SK-N-SH treated with all-trans-retinoic acid at 6 μM for 48 hours (cell line): ENCODE measurements at regions not wholly inside any gene's neighbourhood (a gene's known extent, or its start where the extent isn't known, plus 50 kb on each side); places are given as distances from the start of the nearest gene placed in this dataset.

Source experiments
- ATAC-seq: fragments of 200-7000 bp; cut with Tn5 transposase; 3 replicates; pipeline ENCODE4 v1.9.1; 2020; ENCODE audit warnings: mild to moderate bottlenecking, moderate library complexity
- ARNTL ChIP-seq: fragments of 450-650 bp; formaldehyde crosslinking; IDR thresholded peaks from 2 replicates; pipeline ENCODE4 v1.5.0; 2020; ENCODE audit warnings: low read depth, mild to moderate bottlenecking, moderate library complexity, borderline replicate concordance
- BACH2 ChIP-seq: fragments of 250-450 bp; sonication (Bioruptor Pico); IDR thresholded peaks from 2 replicates; pipeline ENCODE4 v1.9.0; 2021; ENCODE audit warnings: mild to moderate bottlenecking, borderline replicate concordance
- CREB5 ChIP-seq: fragments of 250-450 bp; sonication (Bioruptor Pico); IDR thresholded peaks from 2 replicates; pipeline ENCODE4 v1.5.1; 2020; ENCODE audit warnings: low read depth, mild to moderate bottlenecking, moderate library complexity
- CSDC2 ChIP-seq: fragments of 250-450 bp; sonication (Bioruptor Pico); IDR thresholded peaks from 2 replicates; pipeline ENCODE4 v1.5.0; 2020; ENCODE audit warnings: mild to moderate bottlenecking, moderate library complexity
- CSRNP3 ChIP-seq: fragments of 250-450 bp; sonication (Bioruptor Pico); IDR thresholded peaks from 2 replicates; pipeline ENCODE4 v1.5.1; 2021; ENCODE audit warnings: mild to moderate bottlenecking, moderate library complexity
- GLIS3 ChIP-seq: fragments of 250-450 bp; sonication (Bioruptor Pico); IDR thresholded peaks from 2 replicates; pipeline ENCODE4 v1.5.0; 2020; ENCODE audit warnings: mild to moderate bottlenecking, moderate library complexity
- ISL1 ChIP-seq: fragments of 250-450 bp; sonication (Bioruptor Pico); IDR thresholded peaks from 2 replicates; pipeline ENCODE4 v2.1.2; 2022; ENCODE audit warnings: mild to moderate bottlenecking, moderate library complexity
- OSR1 ChIP-seq: fragments of 250-450 bp; sonication (Bioruptor Pico); IDR thresholded peaks from 2 replicates; pipeline ENCODE4 v1.8.0; 2022; ENCODE audit warnings: moderate library complexity, mild to moderate bottlenecking, inconsistent platforms
- PATZ1 ChIP-seq: fragments of 250-450 bp; sonication (Bioruptor Pico); IDR thresholded peaks from 2 replicates; pipeline ENCODE4 v1.8.0; 2020; ENCODE audit warnings: mild to moderate bottlenecking, moderate library complexity, borderline replicate concordance
- PPARA ChIP-seq: fragments of 250-450 bp; sonication (Bioruptor Pico); IDR thresholded peaks from 2 replicates; pipeline ENCODE4 v1.5.0; 2020; ENCODE audit warnings: mild to moderate bottlenecking, borderline replicate concordance
- RARB ChIP-seq: fragments of 250-450 bp; sonication (Bioruptor Pico); IDR thresholded peaks from 2 replicates; pipeline ENCODE4 v1.8.0; 2021; ENCODE audit warnings: mild to moderate bottlenecking, moderate library complexity
- SNAI2 ChIP-seq: fragments of 250-450 bp; sonication (Bioruptor Pico); IDR thresholded peaks from 2 replicates; pipeline ENCODE4 v1.5.0; 2020; ENCODE audit warnings: mild to moderate bottlenecking, moderate library complexity
- TOX ChIP-seq: fragments of 250-450 bp; sonication (Bioruptor Pico); IDR thresholded peaks from 2 replicates; pipeline ENCODE4 v1.8.0; 2021; ENCODE audit warnings: mild to moderate bottlenecking, moderate library complexity, borderline replicate concordance
- ZC3H10 ChIP-seq: fragments of 250-450 bp; sonication (Bioruptor Pico); IDR thresholded peaks from 2 replicates; pipeline ENCODE4 v1.5.1; 2021; ENCODE audit warnings: mild to moderate bottlenecking, moderate library complexity
- ZFP3 ChIP-seq: fragments of 250-450 bp; sonication (Bioruptor Pico); IDR thresholded peaks from 2 replicates; pipeline ENCODE4 v1.5.0; 2020; ENCODE audit warnings: mild to moderate bottlenecking, moderate library complexity
- ZFP30 ChIP-seq: fragments of 450-650 bp; formaldehyde crosslinking; IDR thresholded peaks from 2 replicates; pipeline ENCODE4 v1.5.0; 2022; ENCODE audit warnings: mild to moderate bottlenecking, moderate library complexity
- ZNF70 ChIP-seq: fragments of 450-650 bp; formaldehyde crosslinking; IDR thresholded peaks from 2 replicates; pipeline ENCODE4 v1.5.0; 2020; ENCODE audit warnings: mild to moderate bottlenecking, moderate library complexity
- ZNF8 ChIP-seq: fragments of 450-650 bp; formaldehyde crosslinking; IDR thresholded peaks from 2 replicates; pipeline ENCODE4 v1.5.0; 2020; ENCODE audit warnings: mild to moderate bottlenecking, moderate library complexity
- TF ChIP-seq, protein P1 (sequence below): fragments of 250-450 bp; sonication (Bioruptor Pico); IDR thresholded peaks from 2 replicates; pipeline ENCODE4 v1.5.0; 2020; ENCODE audit warnings: mild to moderate bottlenecking, moderate library complexity
- TF ChIP-seq, protein P2 (sequence below): fragments of 250-450 bp; sonication (Bioruptor Pico); IDR thresholded peaks from 2 replicates; pipeline ENCODE4 v1.8.0; 2021; ENCODE audit warnings: low read depth, mild to moderate bottlenecking, moderate library complexity, borderline replicate concordance

DNA sequence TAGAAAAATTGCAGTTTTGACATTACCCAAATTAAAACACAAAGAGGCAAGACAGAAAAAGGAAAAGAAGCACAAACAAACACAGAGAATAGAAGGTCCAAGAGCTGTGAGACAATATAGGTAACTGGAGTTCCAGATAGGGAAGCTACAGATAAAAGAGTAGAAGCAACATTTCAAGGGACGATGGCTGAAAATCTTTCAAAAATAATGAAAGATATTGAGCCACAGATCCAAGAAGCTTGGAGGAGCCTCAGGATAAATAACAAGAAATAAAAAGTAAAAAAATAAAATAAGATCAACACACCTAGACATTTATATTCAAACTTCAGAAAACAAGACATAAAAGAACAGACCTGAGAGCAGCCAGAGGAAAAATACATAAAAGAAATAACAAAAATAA is 164.9 kb downstream of the FNDC1 start:
- no peak for ATAC-seq
- TF ChIP-seq ZNF70 (CRISPR knock-in tag) (no peak), SNAI2 (CRISPR knock-in tag) (no peak), TOX (CRISPR knock-in tag) (no peak), CSRNP3 (CRISPR knock-in tag) (no peak), PPARA (CRISPR knock-in tag) (no peak), GLIS3 (CRISPR knock-in tag) (no peak), ARNTL (CRISPR knock-in tag) (no peak), ZC3H10 (CRISPR knock-in tag) (no peak), PATZ1 (CRISPR knock-in tag) (no peak)
- TF ChIP-seq, protein P1, sequence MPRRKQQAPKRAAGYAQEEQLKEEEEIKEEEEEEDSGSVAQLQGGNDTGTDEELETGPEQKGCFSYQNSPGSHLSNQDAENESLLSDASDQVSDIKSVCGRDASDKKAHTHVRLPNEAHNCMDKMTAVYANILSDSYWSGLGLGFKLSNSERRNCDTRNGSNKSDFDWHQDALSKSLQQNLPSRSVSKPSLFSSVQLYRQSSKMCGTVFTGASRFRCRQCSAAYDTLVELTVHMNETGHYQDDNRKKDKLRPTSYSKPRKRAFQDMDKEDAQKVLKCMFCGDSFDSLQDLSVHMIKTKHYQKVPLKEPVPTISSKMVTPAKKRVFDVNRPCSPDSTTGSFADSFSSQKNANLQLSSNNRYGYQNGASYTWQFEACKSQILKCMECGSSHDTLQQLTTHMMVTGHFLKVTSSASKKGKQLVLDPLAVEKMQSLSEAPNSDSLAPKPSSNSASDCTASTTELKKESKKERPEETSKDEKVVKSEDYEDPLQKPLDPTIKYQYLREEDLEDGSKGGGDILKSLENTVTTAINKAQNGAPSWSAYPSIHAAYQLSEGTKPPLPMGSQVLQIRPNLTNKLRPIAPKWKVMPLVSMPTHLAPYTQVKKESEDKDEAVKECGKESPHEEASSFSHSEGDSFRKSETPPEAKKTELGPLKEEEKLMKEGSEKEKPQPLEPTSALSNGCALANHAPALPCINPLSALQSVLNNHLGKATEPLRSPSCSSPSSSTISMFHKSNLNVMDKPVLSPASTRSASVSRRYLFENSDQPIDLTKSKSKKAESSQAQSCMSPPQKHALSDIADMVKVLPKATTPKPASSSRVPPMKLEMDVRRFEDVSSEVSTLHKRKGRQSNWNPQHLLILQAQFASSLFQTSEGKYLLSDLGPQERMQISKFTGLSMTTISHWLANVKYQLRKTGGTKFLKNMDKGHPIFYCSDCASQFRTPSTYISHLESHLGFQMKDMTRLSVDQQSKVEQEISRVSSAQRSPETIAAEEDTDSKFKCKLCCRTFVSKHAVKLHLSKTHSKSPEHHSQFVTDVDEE (CRISPR knock-in tag), result no peak

DNA sequence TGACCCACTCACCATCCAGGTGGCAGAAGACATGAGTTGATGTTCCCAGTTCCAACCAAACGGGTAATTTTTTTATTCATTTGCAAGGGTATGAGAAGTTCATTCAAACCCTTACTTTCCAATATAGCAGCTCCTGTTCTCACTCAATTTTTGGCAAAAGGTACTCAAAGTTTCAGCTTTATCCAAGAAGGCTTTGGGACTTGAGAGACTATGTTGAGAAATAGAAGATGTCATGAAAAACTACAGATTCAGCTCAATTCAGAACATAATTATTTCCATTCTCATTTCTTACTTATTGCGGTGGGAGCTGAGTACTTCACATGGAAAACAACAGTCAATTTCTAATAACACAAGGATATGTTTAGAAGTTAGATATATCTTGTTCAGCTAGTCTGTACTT is 162.3 kb downstream of the FNDC1 start:
- ATAC-seq, result no peak
- no peak for TF ChIP-seq ISL1 (CRISPR knock-in tag)
- TF ChIP-seq ZC3H10 (CRISPR knock-in tag), result no peak
- TF ChIP-seq CREB5 (CRISPR knock-in tag), result no peak
- TF ChIP-seq ZFP3, result no peak
- no peak for TF ChIP-seq CSDC2 (CRISPR knock-in tag)

DNA sequence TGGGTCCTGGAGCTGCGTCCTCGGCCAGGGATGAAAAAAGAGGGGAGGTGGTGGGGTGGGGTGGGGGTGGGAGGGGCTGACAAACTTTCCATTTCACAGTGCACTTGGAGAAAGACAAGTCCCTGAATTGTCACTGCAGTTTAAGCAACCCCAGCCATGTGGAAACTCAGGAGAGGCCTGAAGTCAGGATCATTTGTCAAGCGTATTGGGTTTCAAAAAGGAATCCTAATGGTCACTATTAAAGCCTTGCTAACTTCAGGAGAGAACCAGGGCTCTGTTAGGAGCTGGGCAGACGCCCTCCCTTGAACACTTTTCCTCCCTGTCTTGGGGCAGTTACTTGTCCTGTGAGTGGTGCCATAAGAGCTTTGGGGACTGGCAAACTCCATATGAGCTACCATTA is 159.9 kb downstream of the FNDC1 start:
- no peak for ATAC-seq
- no peak for TF ChIP-seq PATZ1 (CRISPR knock-in tag)
- no peak for TF ChIP-seq SNAI2 (CRISPR knock-in tag)
- TF ChIP-seq OSR1 (CRISPR knock-in tag), result no peak
- no peak for TF ChIP-seq CREB5 (CRISPR knock-in tag)
- no peak for TF ChIP-seq BACH2 (CRISPR knock-in tag)
- TF ChIP-seq ZC3H10 (CRISPR knock-in tag), result no peak
- no peak for TF ChIP-seq CSRNP3 (CRISPR knock-in tag)
- no peak for TF ChIP-seq CSDC2 (CRISPR knock-in tag)
- no peak for TF ChIP-seq ISL1 (CRISPR knock-in tag)
- no peak for TF ChIP-seq ZFP30
- TF ChIP-seq, protein P2, sequence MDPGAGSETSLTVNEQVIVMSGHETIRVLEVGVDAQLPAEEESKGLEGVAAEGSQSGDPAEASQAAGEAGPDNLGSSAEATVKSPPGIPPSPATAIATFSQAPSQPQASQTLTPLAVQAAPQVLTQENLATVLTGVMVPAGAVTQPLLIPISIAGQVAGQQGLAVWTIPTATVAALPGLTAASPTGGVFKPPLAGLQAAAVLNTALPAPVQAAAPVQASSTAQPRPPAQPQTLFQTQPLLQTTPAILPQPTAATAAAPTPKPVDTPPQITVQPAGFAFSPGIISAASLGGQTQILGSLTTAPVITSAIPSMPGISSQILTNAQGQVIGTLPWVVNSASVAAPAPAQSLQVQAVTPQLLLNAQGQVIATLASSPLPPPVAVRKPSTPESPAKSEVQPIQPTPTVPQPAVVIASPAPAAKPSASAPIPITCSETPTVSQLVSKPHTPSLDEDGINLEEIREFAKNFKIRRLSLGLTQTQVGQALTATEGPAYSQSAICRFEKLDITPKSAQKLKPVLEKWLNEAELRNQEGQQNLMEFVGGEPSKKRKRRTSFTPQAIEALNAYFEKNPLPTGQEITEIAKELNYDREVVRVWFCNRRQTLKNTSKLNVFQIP (CRISPR knock-in tag), result no peak
- TF ChIP-seq ZFP3, result no peak
- TF ChIP-seq, protein P1 (CRISPR knock-in tag), result no peak
- no peak for TF ChIP-seq RARB (CRISPR knock-in tag)
- TF ChIP-seq ZNF8, result no peak
- no peak for TF ChIP-seq GLIS3 (CRISPR knock-in tag)
